HEK293T (cell line): ENCODE measurements at regions not wholly inside any gene's neighbourhood (a gene's known extent, or its start where the extent isn't known, plus 50 kb on each side); places are given as distances from the start of the nearest gene placed in this dataset.

ENCODE experiments used
- CTCF ChIA-PET: fragments of 350-600 bp; formaldehyde crosslinking; extraction: SDS; loops from one replicate; lab custom pipeline; 2021; ENCODE audit warnings: antibody characterized with exemption, inconsistent platforms; lab: Yijun Ruan, JAX
- POLR2A ChIA-PET: fragments of 350-600 bp; formaldehyde crosslinking; extraction: SDS; loops from one replicate; lab custom pipeline; 2020; ENCODE audit warnings: antibody characterized with exemption, inconsistent platforms; lab: Yijun Ruan, JAX
- DNase-seq: peaks from one replicate; pipeline ENCODE4 v3.0.0; 2012; ENCODE audit warnings: mixed read lengths; ENCODE audit errors: extremely low spot score
- ARNT ChIP-seq: fragments of 450-650 bp; IDR thresholded peaks from 2 replicates; pipeline ENCODE4 v1.6.1; 2017; ENCODE audit warnings: mild to moderate bottlenecking
- BHLHE40 ChIP-seq: fragments of 450-650 bp; IDR thresholded peaks from 2 replicates; pipeline ENCODE4 v1.6.1; 2016; ENCODE audit warnings: mild to moderate bottlenecking, moderate library complexity, borderline replicate concordance
- CTBP1 ChIP-seq: fragments of 450-650 bp; IDR thresholded peaks from 2 replicates; pipeline ENCODE4 v1.6.1; 2016; ENCODE audit warnings: borderline replicate concordance
- ELF4 ChIP-seq: fragments of 450-650 bp; IDR thresholded peaks from 2 replicates; pipeline ENCODE4 v1.6.1; 2017; ENCODE audit warnings: antibody characterized with exemption
- FOXA1 ChIP-seq: fragments of 450-650 bp; IDR thresholded peaks from 2 replicates; pipeline ENCODE4 v1.6.1; 2016; ENCODE audit warnings: mild to moderate bottlenecking
- FOXK2 ChIP-seq: fragments of 450-650 bp; IDR thresholded peaks from 2 replicates; pipeline ENCODE4 v1.6.1; 2016; ENCODE audit warnings: mild to moderate bottlenecking
- FOXM1 ChIP-seq: fragments of 450-650 bp; IDR thresholded peaks from 2 replicates; pipeline ENCODE4 v1.6.1; 2017; ENCODE audit warnings: mild to moderate bottlenecking, borderline replicate concordance
- HDGF ChIP-seq: fragments of 450-650 bp; IDR thresholded peaks from 2 replicates; pipeline ENCODE4 v1.6.1; 2017; ENCODE audit warnings: antibody characterized with exemption, borderline replicate concordance
- L3MBTL2 ChIP-seq: fragments of 450-650 bp; conservative IDR thresholded peaks from 2 replicates; pipeline ENCODE4 v1.6.1; 2016; ENCODE audit warnings: mild to moderate bottlenecking
- LEF1 ChIP-seq: fragments of 450-650 bp; IDR thresholded peaks from 2 replicates; pipeline ENCODE4 v1.6.1; 2017; ENCODE audit warnings: mild to moderate bottlenecking, borderline replicate concordance
- NFRKB ChIP-seq: fragments of 450-650 bp; IDR thresholded peaks from 2 replicates; pipeline ENCODE4 v1.6.1; 2016; ENCODE audit warnings: mild to moderate bottlenecking, moderate library complexity
- SP1 ChIP-seq: fragments of 450-650 bp; IDR thresholded peaks from 2 replicates; pipeline ENCODE4 v1.6.1; 2017
- SUZ12 ChIP-seq: fragments of 450-650 bp; IDR thresholded peaks from 2 replicates; pipeline ENCODE4 v1.6.1; 2016; ENCODE audit warnings: mild to moderate bottlenecking
- TARDBP ChIP-seq: fragments of 450-650 bp; IDR thresholded peaks from 2 replicates; pipeline ENCODE4 v1.6.1; 2016
- ZNF384 ChIP-seq: fragments of 450-650 bp; IDR thresholded peaks from 2 replicates; pipeline ENCODE4 v1.6.1; 2016
- TF ChIP-seq, protein P1 (sequence below): fragments of 450-650 bp; IDR thresholded peaks from 2 replicates; pipeline ENCODE4 v1.6.1; 2016

DNA sequence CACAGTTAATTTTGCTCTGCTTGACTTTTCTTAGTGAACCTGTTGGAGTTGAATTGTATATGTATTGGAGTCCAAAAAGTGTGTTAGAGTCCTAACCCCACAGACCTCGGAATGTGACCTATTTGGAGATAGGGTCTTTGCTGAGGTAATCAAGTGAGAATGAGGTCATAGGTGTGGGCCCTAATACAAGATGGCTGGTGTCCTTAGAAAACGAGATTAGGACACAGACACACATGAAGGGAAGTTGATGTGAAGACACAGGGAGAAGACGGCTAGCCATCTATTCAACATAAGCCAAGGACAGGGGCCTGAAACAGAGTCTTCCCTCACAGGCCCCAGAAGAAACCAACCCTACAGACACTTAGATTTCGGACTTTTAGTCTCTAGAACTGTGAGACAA lies 260.6 kb upstream of the NEBL start:
- DNase-seq: no peak
- TF ChIP-seq ELF4: no peak
- no peak for TF ChIP-seq BHLHE40
- ChIA-PET POLR2A (no interaction called here), CTCF (no interaction called here)

DNA sequence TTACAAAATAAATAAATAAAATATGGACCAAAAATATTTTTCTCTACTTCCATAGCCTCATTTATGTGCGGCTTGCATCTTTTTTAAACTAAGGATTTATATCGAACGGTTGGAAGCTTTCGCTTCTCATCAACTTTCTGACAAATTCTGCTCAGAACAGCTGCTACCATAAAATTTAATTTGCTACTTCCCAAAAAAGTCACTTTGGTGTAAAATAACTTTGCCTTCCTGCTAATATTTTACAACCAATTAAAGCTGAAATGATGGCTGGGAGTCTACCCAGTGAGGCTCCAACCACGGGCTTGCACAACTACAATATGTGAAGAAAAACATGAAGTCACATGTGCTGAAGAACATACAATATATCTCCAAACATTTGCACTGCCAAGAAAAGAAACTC lies 253.1 kb upstream of the NEBL start:
- ChIA-PET CTCF (no interaction called here), POLR2A (no interaction called here)
- no peak for DNase-seq
- TF ChIP-seq ELF4: no peak
- TF ChIP-seq, protein P1, sequence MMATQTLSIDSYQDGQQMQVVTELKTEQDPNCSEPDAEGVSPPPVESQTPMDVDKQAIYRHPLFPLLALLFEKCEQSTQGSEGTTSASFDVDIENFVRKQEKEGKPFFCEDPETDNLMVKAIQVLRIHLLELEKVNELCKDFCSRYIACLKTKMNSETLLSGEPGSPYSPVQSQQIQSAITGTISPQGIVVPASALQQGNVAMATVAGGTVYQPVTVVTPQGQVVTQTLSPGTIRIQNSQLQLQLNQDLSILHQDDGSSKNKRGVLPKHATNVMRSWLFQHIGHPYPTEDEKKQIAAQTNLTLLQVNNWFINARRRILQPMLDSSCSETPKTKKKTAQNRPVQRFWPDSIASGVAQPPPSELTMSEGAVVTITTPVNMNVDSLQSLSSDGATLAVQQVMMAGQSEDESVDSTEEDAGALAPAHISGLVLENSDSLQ: no peak
- no peak for TF ChIP-seq NFRKB
- no peak for TF ChIP-seq FOXK2
- no peak for TF ChIP-seq FOXA1
- no peak for TF ChIP-seq FOXM1
- no peak for TF ChIP-seq ARNT
- TF ChIP-seq ZNF384: no peak
- no peak for TF ChIP-seq HDGF
- no peak for TF ChIP-seq TARDBP
- no peak for TF ChIP-seq CTBP1
- TF ChIP-seq SUZ12: no peak
- no peak for TF ChIP-seq LEF1
- TF ChIP-seq BHLHE40: no peak
- TF ChIP-seq SP1: no peak

DNA sequence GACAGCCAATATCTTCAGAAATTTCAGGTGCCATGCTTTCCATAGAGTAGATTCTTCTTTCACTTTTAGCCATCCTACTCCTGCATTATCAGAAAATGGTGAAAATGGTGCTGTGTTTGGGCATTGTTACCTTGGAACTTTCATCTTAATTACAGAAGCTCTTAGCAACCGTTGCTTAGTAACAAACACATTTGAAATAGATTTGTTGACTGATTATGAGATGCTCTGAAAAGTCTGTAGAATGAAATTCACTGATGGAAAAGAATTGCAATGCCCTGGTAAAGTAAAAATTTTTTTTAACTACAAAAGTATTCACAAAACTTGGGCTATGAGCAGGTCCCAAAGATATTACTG lies 249.3 kb upstream of the NEBL start:
- TF ChIP-seq TARDBP: no peak
- no peak for TF ChIP-seq FOXK2
- no peak for TF ChIP-seq SP1
- no peak for TF ChIP-seq LEF1
- ChIA-PET POLR2A (no interaction called here), CTCF (no interaction called here)
- DNase-seq: no peak

DNA sequence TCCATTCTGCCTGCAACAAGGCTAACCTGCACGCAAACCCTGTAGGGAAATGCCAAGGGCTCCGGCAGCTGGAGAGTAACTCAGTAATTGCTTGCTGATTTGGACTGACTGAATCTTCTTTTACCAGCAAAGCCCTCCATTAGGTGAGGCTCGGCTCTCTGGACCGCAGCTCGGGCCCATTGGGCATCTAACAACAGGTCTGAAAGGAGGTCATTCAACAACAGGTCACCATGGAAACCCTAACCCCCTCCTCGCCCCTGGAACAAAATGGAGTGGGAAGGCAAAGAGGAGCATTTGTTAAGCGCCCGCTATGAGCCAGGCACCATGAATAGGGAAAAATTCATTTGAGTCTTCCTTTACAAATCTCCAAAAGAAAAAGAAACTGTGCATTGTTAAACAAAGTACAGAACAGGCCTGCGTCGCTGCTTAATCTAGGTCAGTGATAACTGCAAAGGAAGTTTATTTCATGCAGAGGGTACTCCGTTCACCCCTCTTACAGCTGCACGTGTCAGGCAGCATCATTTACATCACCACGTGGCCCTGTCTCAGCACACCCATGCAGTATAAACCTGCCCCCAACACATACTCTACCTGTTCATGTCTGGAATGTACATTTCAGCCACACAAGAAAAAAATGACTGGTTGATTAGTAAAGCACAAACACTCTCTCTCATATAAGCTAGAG lies 248.8 kb upstream of the NEBL start:
- POLR2A ChIA-PET: no interaction called here
- TF ChIP-seq ZNF384 (no peak), LEF1 (no peak), FOXA1 (no peak), FOXK2 (no peak), CTBP1 (no peak), SP1 (no peak), FOXM1 (no peak), TARDBP (no peak), ARNT (no peak), NFRKB (no peak), BHLHE40 (no peak), SUZ12 (no peak), L3MBTL2 (no peak), ELF4 (no peak), HDGF (no peak)
- TF ChIP-seq, protein P1: no peak
- CTCF ChIA-PET: no interaction called here
- DNase-seq: no peak

DNA sequence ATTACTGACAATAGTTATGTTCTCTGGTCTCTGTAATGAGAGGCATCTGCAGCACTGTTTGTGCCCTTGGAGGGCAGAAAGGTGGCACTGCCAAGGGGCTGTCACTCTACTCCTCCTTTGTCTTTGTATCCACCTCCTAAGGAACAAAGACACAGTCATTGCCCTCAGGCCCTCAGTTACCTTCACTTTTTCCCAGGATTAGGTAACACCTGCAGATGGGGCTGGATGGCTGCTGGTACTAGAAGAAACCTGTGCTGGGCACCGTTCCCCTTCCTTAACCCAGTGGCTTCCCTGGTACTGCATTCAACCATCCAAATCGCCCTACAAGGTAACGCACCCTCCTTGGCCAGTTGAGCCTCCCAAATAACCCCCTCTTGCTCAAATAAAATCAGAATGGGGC lies 246.9 kb upstream of the NEBL start:
- DNase-seq: no peak
- ChIA-PET POLR2A (no interaction called here), CTCF (interaction anchor here (0.6 kb wide), 1 partner anchor 10 kb away, joined by 3 read pairs; no protein-coding TSS in a partner anchor)
- TF ChIP-seq FOXM1 (no peak), HDGF (no peak), SUZ12 (no peak), L3MBTL2 (no peak), BHLHE40 (no peak), LEF1 (no peak), CTBP1 (no peak), SP1 (no peak)

DNA sequence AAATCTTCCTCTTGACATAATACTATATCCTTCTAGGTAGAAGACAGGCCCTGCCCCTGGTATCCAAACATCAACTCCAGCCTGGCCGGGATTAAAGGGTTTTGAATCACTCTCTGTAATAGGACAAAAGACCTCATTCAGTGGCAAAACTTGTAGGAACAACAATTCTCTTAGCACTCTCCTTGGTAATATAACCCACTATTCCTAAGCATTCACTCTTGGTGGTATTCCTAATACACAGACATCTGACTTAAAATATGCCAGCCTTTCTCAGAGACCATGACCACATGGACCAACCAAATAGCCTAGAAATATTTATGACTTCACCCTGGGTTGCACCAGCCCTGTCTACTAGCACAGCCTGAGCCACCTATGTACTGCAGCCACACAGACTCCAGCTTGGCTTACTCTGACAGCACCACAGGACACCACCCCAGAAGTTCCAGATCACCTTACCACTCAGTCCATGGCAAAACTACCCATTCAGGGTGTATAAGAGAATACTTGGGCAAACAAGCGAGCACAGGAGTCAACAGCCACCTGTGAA lies 244.9 kb upstream of the NEBL start:
- ChIA-PET CTCF (no interaction called here), POLR2A (no interaction called here)
- TF ChIP-seq L3MBTL2: no peak
- TF ChIP-seq LEF1: no peak
- TF ChIP-seq SUZ12: no peak
- TF ChIP-seq BHLHE40: no peak
- no peak for TF ChIP-seq ELF4
- TF ChIP-seq HDGF: no peak
- TF ChIP-seq, protein P1: no peak
- no peak for TF ChIP-seq CTBP1
- no peak for TF ChIP-seq FOXA1
- DNase-seq: no peak
